ENCODE measurements at regions not wholly inside any gene's neighbourhood (a gene's known extent, or its start where the extent isn't known, plus 50 kb on each side); places are given as distances from the start of the nearest gene placed in this dataset.

DNA sequence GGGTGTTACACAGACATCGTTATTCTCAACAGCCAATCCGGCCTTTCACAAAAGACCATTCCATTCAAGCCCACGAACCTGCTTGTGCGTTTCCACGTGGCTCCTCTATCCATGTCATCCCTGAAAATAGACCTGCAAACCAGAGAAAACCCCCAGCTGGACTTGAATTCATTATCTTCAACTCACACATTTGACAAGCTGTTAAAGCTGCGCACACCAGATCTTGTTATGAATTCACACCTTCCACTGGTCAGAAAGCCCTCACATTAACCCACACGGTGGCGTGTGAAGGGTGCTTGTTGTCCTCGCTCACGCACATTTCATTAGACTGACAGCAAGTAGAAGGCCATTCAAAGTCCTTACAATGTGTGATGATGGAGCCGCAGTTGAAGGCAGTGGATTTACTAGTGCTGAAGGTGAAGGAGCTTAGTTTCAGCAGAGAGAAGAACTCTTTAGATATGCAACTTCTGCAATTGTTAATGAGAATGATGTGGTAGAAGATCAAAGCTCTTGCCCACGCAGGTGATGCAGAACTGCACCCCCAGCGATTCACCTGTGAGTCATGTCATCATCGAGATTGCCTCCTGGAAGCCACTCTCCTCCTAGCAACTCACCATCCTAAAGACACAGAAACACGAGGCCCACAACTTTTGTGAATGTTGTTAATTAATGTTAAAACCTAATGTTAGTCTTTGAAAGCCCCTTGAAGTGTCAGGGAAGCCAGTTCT, 224.8 kb upstream of the SOX11 start:
- DNase-seq (ENCODE audit: low read depth, low spot score): no peak

DNA sequence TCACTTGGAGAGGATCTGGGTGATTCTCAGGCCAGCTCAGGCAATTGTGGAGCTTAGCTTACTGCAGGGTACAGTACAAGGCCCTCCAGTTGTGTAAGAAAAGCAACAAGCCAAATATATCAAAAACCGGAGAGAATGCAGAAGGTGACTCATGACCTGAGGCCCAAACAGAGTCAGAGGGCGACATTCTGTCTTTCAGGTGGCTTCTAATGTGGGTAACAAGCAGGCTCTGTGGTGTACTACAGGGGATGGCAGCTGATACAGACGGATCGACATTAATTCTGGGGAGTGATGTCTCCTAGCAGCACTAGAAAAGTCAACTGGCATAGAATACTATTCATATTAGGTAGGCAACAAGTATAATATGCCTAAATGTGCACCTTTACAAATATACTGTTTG, 219.5 kb upstream of the SOX11 start:
- no peak for DNase-seq (ENCODE audit: low read depth, low spot score)

DNA sequence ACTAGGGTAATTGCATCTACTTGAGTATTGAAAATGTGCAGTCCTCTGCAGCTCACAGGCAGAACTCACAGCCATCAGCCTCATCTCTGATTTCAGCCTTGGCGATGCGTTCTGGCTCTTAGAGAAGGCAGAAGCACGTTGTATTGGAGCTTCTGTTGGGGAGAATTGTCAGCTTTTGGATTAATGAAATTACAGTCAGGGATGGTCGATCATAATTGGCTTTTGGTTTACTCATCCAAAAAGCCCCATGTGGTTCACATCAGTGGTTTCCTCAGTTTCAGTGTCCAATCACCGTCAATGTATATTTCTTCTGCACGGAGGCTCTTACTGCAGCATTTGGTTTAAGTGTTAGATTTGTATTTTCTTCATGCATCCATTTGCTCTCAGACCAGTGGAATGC, 218.5 kb upstream of the SOX11 start:
- DNase-seq (ENCODE audit: low read depth, low spot score): no peak

DNA sequence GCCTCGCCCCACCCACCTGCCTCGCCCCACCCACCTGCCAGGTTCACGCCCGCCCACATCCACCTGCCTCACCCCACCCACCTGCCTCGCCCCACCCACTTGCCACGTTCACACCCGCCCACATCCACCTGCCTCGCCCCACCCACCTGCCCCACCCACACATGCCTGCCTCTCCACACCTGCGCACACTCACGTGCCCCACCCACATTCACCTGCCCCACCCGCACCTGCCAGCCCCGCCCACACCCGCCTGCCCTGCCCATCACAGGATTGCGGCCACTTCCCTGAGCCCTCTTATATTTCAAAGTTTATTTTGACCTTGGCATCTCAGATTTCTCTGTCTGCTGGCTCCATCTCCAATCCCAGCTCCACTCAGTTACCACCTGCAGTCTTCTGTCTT, 217.5 kb upstream of the SOX11 start:
- no peak for DNase-seq (ENCODE audit: low read depth, low spot score)

DNA sequence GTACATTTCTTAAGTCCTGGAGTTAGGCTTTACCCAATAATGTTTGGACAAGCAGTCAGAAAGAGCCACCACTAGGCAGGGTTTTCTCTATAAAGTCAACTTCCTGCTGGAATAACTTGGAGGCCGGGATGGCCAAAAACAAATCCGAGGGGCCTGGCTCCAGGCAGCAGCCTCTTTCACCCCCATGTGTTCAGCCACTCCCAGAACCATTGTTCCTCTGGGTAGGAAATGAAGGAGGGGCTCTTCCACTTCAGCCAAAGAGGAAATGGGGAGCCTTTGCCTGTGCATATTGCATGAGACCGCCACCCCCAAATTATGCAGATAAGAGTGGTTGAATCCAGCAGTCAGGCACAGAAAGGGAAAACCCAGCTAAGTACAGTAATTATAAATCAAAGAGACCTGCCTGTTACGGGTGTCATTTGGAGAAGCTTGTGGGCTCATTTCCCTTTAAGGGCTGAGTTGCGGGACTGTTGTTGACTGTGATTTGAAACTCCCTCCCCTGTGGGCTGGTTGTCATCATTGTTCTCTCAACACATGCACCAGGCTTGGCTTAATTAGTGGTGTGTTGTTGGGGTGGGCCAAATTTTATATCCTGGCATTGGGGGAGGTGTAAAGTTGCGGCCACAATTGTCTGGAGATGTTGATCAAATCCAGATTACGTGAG, 212.8 kb upstream of the SOX11 start:
- no peak for DNase-seq (ENCODE audit: low read depth, low spot score)

DNA sequence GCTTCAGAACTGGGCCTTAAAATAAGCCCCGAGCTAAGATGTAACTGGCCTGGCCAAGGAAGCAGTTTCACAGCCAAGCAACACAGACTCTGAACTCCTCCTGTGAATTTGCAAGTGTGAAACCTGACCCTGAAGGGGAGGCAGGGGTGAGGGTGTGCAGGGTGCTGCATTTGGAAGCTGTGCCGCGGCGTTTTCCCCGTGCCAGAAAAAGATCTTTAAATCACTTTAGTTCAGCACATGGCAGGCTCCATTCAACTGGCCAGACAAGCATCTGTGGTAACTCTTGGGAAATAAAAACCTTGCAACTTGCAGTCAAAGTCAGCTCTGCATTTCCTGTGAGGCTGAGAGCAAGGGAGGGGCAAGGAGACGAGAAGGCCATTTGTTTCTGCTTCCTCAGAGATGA, 209.3 kb upstream of the SOX11 start:
- peak; percentile 18 for DNase-seq (ENCODE audit: low read depth, low spot score)

DNA sequence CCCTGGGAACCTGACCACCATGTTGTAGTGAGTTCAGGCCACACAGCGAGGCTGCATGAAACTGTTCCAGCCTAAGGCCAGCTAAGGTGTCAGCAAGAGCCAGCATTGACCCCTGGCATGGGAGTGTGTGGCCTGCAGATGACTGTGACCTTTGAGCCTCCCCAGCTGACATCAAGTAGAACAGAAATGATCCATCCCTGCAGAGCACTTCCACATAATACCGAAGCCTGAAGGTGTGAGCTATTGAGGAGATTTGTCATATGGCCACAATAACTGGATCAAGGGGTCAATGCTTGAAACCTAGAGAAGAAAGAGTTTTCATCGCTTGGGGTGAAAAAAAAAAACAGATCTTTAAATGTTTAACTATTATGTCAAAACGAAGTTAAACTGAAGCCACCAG, 207.3 kb upstream of the SOX11 start:
- DNase-seq (ENCODE audit: low read depth, low spot score): no peak

DNA sequence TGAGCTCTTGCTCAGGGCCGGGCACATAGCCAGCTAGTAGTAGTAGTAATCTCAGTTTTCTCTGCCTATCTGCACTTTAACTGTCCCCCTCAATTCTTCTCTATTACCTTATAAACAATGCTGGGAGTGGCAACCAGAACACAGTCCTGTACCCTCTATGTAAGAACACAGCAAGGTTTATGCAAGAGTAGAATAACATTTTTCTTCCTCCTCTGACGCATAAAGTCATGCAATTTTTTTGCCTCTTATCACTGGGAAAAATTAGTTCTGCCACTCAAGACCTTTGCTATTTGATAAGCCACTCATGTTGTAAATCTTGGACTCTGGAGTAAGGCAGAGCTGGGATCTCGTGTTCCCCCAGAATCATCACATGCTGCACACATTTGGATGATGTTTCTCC, 200.7 kb upstream of the SOX11 start:
- no peak for DNase-seq (ENCODE audit: low read depth, low spot score)

DNA sequence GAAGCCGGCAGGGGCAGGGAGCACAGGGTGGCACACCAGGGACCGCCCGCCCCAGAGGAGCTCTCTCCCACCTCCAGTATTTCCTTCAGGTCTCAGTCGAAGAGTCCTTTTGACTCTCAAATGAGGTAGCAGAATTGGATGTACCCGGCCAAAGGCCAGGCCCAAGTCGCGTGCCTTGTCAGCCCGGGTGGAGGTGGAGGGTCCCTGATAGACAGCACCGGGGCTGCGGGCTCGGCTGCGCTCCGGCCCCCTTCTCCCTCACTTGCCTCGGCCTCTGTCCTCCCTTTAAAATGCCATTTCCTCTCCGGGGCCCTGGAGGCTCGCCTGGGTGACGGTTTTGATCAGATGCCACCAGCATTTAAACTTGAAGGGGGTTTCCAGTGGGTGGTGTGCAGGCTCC, 198.9 kb upstream of the SOX11 start:
- DNase-seq (ENCODE audit: low read depth, low spot score): no peak

DNA sequence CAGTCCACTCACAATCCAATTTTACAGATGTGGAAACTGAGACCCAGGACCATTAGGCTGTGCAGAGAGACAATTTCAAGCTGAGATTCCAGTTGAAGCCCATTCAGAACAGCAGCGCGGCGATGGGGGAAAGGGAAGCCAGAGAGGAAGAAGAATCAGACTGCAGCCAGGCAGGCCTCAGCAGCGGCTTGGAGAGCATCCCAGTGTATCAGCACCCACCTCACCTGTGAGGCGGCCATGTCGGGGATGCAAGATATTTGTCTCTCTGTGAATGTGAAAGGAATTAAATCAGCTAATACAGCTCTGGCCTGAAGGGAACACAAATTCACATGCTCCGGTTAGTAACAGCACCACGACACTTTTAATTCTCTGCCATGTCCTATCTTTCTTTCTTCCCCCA, 198.0 kb upstream of the SOX11 start:
- DNase-seq (ENCODE audit: low read depth, low spot score): no peak

DNA sequence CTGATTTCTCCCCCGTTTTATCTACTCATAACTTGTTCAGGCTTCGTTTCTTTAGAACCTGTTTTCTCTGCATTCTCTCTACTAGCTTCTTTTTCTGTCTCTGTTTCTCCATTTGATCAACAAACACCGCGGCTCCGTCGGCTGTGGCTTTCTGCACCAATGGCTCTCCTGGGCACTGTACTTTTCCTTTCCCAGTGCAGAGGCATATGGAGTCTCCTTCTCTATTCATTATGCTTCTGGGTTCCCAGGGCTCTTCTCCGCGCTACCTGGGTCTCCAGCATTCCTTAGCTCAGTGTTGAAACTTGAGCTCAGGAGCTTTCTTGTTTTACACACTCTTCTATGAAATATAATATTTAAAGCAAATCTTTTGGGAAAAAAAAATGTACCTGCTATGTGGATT, 196.6 kb upstream of the SOX11 start:
- DNase-seq (ENCODE audit: low read depth, low spot score): no peak

DNA sequence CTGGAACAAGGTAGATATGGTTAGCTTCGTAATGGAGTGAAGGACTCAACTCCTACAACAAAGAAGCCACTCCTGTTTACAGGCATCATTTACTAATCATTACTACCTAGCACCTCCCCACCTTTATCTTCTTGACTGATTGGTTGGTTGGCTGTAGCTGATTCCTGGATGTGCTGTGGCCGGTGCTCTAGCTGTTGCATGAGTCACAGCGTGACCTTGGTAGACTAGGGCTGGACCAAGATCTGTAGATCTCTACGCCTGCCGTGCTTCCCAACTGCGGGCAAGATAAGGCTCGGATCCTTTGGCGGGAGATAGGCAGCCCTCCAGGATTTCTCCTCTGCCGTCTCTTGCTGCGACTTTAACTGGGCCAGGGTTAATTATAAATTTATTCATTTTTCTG, 194.3 kb upstream of the SOX11 start:
- DNase-seq (ENCODE audit: low read depth, low spot score): no peak

DNA sequence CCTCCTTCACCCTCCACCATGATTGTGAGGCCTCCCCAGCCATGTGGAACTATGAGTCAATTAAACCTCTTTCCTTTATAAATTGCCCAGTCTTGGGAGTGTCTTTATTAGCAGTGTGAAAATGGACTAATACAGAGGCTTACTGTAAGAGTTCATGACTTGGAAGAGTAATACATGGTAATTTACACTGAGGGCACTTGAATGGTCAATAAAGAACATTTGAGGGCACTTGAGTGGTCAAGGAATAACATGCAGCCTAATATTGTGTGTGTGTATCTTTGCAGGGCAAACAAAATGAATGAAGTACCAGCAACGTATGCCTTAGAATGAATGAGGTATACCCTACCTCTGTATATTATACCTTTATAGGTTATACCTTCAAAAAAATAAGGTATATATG, 190.4 kb upstream of the SOX11 start:
- no peak for DNase-seq (ENCODE audit: low read depth, low spot score)

DNA sequence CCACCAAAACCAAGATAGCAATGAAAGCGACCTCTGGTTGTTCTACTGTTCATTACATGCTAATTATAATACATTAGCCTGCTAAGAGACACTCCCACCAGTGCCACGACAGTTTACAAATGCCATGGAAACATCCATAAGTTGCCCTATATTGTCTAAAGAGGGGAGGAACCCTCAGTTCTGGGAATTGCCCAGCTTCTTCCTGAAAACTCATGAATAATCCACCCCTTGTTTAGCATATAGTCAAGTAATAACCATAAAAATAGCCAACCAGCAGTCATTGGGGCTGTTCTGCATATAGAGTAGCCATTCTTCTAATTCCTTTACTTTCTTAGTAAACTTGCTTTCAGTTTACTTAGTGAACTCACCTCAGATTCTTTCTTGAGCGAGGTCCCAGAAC, 189.8 kb upstream of the SOX11 start:
- DNase-seq (ENCODE audit: low read depth, low spot score): no peak

DNA sequence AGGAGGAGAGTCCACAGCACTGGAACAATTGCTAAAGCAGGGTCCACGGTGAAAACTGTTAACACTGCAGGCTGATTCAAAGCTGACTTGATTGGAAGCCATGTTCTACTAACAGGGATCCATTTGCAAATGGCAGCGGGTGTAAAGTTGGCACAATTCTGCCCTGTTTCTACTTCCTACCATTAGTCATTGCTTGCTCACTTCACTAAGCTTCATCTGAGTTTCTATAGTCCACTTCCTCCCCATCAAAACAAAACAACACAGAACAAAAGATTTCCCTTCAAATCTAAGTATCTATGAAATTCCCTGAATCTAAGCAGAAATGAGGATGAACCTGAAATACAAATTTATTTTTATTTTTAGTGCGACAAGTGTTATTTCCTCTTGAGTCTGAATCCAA, 187.4 kb upstream of the SOX11 start:
- no peak for DNase-seq (ENCODE audit: low read depth, low spot score)

DNA sequence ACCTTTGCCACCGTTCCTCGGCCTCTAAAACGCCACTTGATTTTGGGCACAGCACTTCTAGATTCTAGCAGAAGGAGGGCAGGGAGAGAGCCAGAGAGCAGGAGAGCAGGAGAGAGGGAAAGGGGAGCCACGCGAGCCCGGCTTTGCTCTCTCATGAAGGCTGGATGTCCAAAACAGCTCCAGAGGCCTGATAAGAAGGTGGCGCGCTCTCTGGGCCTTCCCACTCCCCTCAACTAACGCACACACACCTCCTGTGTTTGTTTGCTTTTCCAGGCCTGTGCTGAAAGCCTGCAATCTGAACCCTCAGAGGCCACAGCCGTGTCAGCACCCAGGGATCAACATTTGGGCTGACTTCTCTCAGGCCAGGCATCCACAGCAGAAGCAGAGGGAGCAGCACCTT, 184.8 kb upstream of the SOX11 start:
- no peak for DNase-seq (ENCODE audit: low read depth, low spot score)

DNA sequence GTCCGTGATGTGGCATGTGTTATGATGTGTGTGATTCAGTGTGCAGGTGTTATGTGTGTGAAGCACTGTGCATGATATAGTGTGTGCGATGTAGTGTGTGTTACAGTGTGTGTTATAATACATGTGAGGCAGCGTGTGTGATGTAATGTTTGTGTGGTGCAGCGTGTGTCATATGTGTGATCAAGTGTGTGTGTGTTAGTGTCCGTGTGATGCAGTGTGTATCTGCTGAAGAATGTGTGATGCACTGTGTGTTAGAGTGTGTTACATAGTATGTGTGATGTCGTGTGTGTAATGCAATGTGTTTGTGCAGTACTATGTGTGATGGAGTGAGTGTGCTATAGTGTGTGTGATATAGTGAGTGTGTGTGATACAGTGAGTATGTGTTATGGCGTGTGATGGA, 182.8 kb upstream of the SOX11 start:
- no peak for DNase-seq (ENCODE audit: low read depth, low spot score)

DNA sequence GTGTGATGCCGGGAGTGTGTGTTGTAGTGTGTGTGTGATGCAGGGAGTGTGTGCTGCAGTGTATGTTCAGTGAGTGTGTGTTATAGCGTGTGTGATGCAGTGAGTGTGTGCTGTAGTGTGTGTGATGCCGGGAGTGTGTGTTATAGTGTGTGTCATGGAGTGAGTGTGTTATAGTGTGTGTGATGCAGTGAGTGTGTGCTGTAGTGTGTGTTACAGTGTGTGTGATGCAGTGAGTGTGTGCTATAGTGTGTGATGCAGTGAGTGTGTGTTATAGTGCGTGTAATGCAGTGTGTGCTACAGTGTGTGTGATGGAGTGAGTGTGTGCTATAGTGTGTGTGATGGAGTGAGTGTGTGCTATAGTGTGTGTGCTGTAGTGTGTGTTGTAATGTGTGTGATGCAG, 182.1 kb upstream of the SOX11 start:
- DNase-seq (ENCODE audit: low read depth, low spot score): no peak

DNA sequence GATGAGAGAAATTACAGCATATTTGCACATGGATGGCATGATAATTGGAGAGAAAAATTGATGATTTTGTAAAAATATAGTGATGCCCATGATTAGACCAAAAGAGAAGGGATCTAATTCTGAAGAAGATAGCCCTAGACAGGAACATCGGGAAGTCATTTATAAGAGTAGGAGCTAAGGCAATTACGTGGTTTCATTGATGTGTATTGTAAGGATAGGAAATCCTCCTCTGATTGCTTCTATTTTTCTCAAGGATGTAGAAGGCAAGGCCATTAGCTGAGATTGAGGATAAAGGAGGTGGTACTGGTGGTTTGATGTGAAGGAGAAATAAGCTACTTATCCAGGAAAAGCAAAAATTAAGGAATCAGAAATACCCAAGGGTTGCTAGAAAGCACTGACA, 176.5 kb upstream of the SOX11 start:
- no peak for DNase-seq (ENCODE audit: low read depth, low spot score)

DNA sequence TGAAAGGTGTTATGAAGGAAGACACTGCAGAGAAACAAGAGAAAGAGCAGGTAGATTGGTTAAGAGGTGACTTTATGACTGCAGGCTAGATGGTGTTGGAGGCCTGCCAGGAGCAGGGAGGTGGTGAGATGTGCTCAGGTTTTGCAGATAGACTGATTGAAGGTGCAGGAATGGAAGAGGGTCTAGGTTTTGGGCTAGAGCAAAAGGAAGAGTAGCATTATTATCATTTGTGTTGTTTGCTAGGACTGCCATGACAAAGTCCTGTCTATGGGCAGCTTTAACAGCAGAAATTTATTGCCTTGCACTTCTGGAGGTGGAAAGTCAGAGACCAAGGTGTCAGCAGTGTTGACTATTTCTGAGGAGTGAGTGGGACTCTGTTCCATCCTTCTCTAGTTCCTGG, 172.9 kb upstream of the SOX11 start:
- DNase-seq (ENCODE audit: low read depth, low spot score): no peak

DNA sequence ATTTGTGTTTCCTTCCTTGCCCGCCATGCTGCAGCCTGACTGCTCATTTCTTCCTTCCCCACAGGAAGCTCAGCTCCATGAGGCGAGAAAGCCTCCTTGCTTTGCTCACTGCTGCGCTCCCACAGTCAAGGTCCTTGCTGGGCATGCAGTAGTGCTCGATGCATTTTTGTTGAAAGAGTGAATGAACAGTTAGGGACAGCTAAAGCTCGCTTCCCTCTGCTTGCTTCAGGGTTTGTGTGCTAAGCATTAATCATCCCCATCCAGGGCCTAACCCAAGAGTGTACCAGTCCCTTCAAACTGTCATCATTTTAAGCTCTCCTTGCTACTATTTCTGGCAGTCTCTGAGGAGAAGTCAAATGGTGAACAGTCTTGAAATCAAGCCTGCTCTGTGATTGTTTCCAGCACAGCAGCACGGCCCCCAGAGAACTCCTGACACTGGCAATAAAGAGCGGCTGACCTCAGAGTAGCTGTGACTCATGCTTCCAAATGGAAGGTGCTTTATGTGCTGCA, 171.7 kb upstream of the SOX11 start:
- DNase-seq (ENCODE audit: low read depth, low spot score): peak; percentile 4

DNA sequence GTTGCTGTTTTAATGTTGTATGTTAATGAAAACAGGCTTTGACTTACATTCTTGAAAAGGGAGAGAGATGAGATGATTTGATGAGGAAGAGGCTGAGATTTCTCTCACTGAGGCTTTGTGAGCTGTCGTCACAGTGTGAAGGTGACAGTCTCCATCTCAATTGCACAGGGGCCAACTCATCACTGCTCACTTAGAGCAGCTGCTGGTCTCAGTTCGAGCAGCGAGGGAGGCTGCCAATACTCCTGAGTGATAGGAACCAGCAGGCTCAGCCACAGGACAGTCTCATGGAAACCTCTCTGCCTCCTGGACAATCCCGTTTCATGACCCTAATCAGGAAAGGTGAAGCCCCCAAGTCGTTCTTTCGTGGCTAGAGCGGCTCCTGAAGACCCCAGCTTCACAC, 170.7 kb upstream of the SOX11 start:
- no peak for DNase-seq (ENCODE audit: low read depth, low spot score)

DNA sequence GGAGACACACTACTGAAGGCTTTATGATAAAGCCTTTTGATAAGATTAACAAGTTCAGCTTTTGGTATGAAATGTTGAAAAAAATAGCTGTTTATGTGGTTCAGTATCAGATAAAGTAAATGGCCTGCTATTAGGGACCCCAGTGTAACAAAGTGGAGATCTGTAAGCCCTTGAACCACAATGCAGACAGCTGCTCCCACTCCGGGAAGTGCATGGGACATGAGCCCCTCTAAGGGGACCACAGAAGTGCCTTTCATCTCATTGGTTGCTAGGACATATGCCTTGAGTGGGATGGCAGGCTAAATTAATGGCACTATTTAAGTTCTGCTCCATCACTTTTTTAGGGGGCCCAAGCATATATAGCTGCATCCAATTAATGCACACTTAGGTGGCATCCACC, 167.6 kb upstream of the SOX11 start:
- DNase-seq (ENCODE audit: low read depth, low spot score): no peak

DNA sequence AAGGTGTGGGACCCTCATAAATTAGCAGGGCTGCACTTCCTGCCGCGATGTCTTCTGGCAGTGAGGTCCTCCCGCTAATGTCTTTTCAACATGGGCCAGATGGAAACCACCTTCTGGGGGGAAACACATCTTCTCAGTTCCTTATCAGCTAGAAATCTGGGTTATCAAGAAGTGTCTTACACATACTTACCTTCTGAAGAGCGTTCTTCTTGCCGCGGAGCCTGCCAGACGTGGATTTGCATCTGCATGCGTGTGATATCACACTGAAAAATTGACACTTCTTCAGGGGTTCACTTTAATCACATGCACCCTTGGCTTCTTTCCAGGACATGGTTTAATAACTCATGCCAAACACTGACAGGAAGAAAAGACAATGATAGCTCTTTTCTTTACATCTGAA, 163.5 kb upstream of the SOX11 start:
- DNase-seq (ENCODE audit: low read depth, low spot score): no peak

Data from brain pericyte (primary cell).